BJ (cell line): ENCODE measurements at regions not wholly inside any gene's neighbourhood (a gene's known extent, or its start where the extent isn't known, plus 50 kb on each side); places are given as distances from the start of the nearest gene placed in this dataset.

Source experiments
- CTCF ChIA-PET: fragments of 350-600 bp; formaldehyde crosslinking; extraction: SDS; loops from one replicate; lab custom pipeline; 2021; ENCODE audit warnings: antibody characterized with exemption, inconsistent platforms; lab: Yijun Ruan, JAX
- POLR2A ChIA-PET: fragments of 300-600 bp; sonication (Branson Sonifier 250); formaldehyde crosslinking; extraction: SDS; loops from one replicate; lab custom pipeline; 2021; ENCODE audit warnings: antibody characterized with exemption; lab: Charles Lee
- DNase-seq: peaks from one replicate; pipeline ENCODE4 v3.0.0-alpha.2; 2011; ENCODE audit warnings: low read depth
- H3K27me3 ChIP-seq: 2 replicates; pipeline ENCODE4 v1.6.0; 2011; ENCODE audit warnings: low read length; ENCODE audit not compliant: control insufficient read depth, insufficient read depth
- H3K36me3 ChIP-seq: 2 replicates; pipeline ENCODE4 v1.5.1; 2011; ENCODE audit warnings: low read length; ENCODE audit not compliant: control insufficient read depth, insufficient read depth
- H3K4me3 ChIP-seq: 2 replicates; pipeline ENCODE4 v1.5.1; 2011; ENCODE audit warnings: low read depth, mild to moderate bottlenecking, control low read depth, low read length
- TF ChIP-seq, protein P1 (sequence below): IDR thresholded peaks from 2 replicates; pipeline ENCODE4 v1.5.1; 2011; ENCODE audit warnings: low read depth, mild to moderate bottlenecking, control low read depth, inconsistent platforms, low read length, moderate library complexity; ENCODE audit not compliant: insufficient read depth

DNA sequence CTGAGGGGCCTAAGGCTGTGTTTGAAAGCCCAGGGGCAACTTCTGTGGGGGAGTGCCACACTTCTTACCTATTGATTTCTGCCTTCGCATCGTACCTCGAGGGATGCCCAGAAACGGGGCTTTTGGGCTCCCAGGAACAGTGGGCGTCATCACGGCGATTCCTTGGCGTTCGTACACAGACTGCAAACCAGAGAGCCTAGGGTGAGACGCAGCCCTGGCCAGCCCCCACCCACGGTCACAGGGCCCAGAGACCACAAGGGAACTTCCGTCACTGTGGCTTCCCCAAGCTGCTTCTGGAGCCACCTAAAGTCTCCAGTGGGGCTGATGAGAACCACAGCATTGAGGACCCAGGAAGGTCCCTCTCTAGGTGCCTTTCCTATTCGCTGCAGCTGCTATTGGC lies 91.9 kb downstream of the CTTN start:
- TF ChIP-seq, protein P1, sequence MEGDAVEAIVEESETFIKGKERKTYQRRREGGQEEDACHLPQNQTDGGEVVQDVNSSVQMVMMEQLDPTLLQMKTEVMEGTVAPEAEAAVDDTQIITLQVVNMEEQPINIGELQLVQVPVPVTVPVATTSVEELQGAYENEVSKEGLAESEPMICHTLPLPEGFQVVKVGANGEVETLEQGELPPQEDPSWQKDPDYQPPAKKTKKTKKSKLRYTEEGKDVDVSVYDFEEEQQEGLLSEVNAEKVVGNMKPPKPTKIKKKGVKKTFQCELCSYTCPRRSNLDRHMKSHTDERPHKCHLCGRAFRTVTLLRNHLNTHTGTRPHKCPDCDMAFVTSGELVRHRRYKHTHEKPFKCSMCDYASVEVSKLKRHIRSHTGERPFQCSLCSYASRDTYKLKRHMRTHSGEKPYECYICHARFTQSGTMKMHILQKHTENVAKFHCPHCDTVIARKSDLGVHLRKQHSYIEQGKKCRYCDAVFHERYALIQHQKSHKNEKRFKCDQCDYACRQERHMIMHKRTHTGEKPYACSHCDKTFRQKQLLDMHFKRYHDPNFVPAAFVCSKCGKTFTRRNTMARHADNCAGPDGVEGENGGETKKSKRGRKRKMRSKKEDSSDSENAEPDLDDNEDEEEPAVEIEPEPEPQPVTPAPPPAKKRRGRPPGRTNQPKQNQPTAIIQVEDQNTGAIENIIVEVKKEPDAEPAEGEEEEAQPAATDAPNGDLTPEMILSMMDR: no peak
- POLR2A ChIA-PET: no interaction called here
- DNase-seq: no peak
- CTCF ChIA-PET: no interaction called here
- Histone ChIP-seq H3K36me3 (no peaks in the 10 kb centered on the region), H3K27me3 (no peaks in the 10 kb centered on the region), H3K4me3 (no peak overlapping the region)

DNA sequence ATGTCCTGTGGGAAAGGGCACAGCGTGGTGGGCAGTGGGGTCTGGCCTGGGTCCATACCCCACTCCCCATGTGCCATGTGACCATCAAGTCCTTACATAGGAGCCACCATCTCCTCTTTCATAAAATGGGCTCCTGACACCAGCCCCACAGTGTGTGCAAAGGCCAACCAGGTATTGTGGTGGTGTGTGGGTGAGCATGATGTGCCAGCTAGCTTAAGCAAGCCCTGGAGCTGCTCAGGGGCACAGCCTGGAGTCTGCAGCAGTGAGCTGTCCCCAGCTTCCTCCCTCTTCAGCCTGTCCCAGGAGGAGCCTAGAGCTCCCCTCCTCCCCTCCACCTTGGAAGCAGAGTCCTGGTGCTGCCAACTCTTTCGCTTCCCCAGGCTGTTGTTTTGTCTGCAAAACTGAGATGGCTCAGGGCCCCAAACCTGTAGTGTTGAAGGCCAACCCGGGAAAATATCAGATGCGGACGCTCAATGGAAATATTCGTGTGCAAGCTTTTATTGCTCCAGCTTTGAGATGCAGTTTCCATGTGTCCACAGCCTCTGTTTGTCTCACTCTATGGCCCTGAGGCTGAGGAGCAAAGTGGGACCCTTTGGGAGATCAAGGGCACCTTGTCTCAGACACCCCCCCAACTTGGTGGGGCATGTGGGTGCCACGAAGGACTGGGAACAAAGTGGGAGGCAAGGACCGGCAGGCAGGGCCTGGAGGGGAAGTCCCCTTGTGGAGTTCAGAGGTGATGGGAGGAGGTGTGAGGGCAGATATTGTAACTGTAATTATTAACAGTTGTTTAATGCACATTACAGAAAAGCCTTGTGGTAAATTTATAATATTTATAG lies 92.6 kb downstream of the CTTN start:
- H3K36me3 ChIP-seq: no peaks in the 10 kb centered on the region
- TF ChIP-seq, protein P1: no peak
- H3K27me3 ChIP-seq: no peaks in the 10 kb centered on the region
- CTCF ChIA-PET: no interaction called here
- POLR2A ChIA-PET: no interaction called here
- H3K4me3 ChIP-seq: no peak overlapping the region
- DNase-seq: no peak

DNA sequence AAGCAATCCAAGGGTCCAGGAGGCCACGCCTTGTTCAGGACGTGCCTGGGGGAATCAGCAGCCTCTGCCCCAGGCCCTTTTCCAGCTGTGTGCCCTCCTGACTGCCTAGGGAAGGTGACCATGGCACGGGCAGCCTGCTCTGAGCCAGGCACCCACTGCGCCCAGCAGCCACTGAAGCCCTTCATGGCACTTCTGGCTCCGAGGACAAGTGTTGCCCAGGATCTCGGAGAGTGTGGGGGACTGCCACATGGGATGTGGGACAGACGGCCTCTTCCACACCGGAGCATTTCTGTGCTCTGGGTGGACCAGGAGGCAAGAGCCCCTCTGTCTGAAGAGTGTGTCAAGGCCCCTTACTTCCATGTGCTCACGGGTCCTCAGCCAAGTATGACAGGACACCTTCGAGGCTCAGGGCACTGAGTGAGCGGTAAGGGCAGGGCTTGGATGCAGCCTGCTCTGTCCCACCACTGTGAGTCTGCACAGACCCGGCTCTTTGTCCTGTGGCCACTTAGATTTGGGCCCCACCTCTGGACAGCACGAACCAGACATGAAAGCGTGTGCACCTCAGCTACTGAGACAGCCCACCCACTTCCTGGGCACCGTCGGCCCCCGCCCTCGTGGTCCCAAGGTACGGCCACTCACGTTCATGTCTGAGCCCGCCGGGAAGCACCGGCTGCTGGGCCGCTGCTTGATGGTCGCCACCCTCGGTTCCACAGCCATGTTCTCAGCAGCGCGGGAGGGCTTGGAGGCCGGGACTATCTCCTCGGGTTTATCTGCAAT lies 93.6 kb downstream of the CTTN start:
- Histone ChIP-seq H3K27me3 (no peaks in the 10 kb centered on the region), H3K36me3 (no peaks in the 10 kb centered on the region), H3K4me3 (no peak overlapping the region)
- CTCF ChIA-PET: no interaction called here
- DNase-seq: no peak
- POLR2A ChIA-PET: no interaction called here
- TF ChIP-seq, protein P1: no peak

DNA sequence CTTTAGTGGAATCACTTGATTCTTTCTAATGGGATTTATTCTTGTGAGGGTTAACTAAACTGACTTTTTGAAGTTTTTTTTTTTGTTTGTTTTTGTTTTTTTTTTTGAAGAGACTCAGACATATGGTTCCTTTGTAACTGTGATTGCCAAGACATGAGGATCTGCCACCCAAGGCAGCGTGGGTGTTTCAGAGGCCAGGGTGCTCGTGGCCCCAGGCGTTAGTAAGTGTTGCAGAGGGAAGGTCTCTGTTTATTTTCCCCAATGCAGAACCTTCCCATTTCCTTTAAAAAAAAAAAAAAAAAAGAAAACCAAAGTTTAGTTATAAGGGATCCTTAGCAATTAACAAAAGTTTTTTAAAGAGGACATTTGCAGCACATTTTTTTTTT lies 94.8 kb downstream of the CTTN start:
- Histone ChIP-seq H3K4me3 (no peak overlapping the region), H3K36me3 (no peaks in the 10 kb centered on the region), H3K27me3 (peaks cover 3% of the 10 kb centered on the region)
- TF ChIP-seq, protein P1: no peak
- no peak for DNase-seq
- CTCF ChIA-PET: no interaction called here
- POLR2A ChIA-PET: no interaction called here

DNA sequence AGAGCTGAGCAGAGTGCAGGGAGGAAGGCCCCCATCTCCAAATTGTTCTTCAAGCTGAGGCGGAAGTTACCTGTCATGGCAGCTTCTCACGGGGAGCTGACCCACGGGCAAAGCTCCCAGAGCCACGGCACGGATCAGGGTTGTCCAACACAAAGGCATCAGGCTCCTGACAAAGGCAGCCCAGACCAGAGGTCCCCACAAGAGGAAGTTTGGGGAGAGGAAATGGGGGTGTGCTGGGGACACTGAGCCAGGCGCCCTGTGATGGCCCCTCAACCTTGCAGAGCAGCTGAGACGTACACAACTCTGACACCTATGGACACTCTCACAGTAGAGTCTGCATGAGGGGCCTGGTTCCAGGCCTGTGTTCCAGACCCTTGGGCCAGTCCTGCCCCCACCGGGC lies 95.6 kb downstream of the CTTN start:
- H3K36me3 ChIP-seq: no peaks in the 10 kb centered on the region
- CTCF ChIA-PET: interaction anchor here (1.2 kb wide), 1 partner anchor 262 kb away, joined by 4 read pairs; no protein-coding TSS in a partner anchor

More for the DNA sequence above, 95.6 kb downstream of the CTTN start:
- Histone ChIP-seq H3K4me3 (no peak overlapping the region), H3K27me3 (peaks cover 5% of the 10 kb centered on the region)
- DNase-seq: no peak
- TF ChIP-seq, protein P1: no peak
- POLR2A ChIA-PET: no interaction called here
